Neuronal stem cell (in vitro differentiated cells): ENCODE measurements at regions not wholly inside any gene's neighbourhood (a gene's known extent, or its start where the extent isn't known, plus 50 kb on each side); places are given as distances from the start of the nearest gene placed in this dataset.

Experiments
- DNase-seq: peaks from one replicate; pipeline ENCODE4 v3.0.0-alpha.2; 2013; ENCODE audit warnings: low spot score
- H2AFZ ChIP-seq: one replicate; pipeline ENCODE4 v1.6.1; 2013; ENCODE audit warnings: mild to moderate bottlenecking, low read length, inconsistent platforms
- H2AK5ac ChIP-seq: 2 replicates; pipeline ENCODE4 v1.6.1; 2013; ENCODE audit warnings: low read depth, mild to moderate bottlenecking, inconsistent platforms, low read length, moderate library complexity, mixed read lengths
- H2BK120ac ChIP-seq: 2 replicates; pipeline ENCODE4 v1.6.1; 2013; ENCODE audit warnings: low read depth, mild to moderate bottlenecking, inconsistent platforms, low read length, moderate library complexity, mixed read lengths
- H2BK12ac ChIP-seq: one replicate; pipeline ENCODE4 v1.6.1; 2013; ENCODE audit warnings: low read length, inconsistent platforms
- H2BK15ac ChIP-seq: 2 replicates; pipeline ENCODE4 v1.6.1; 2013; ENCODE audit warnings: mild to moderate bottlenecking, low read length, inconsistent platforms, mixed read lengths
- H2BK5ac ChIP-seq: one replicate; pipeline ENCODE4 v1.6.1; 2013; ENCODE audit warnings: inconsistent platforms, mild to moderate bottlenecking, low read length, moderate library complexity
- H3K14ac ChIP-seq: one replicate; pipeline ENCODE4 v1.6.1; 2013; ENCODE audit warnings: low read length, inconsistent platforms
- H3K18ac ChIP-seq: 2 replicates; pipeline ENCODE4 v1.6.1; 2013; ENCODE audit warnings: low read length, inconsistent platforms
- H3K23ac ChIP-seq: 2 replicates; pipeline ENCODE4 v1.6.1; 2013; ENCODE audit warnings: low read depth, mild to moderate bottlenecking, mixed read lengths, low read length, inconsistent platforms; ENCODE audit not compliant: poor library complexity
- H3K27ac ChIP-seq: replicated peaks from 3 replicates; pipeline ENCODE4 v1.5.1; 2013; ENCODE audit warnings: low read length, inconsistent platforms
- H3K27me3 ChIP-seq, 3 experiments: 2 replicates each; pipeline ENCODE4 v1.6.1; 2013; ENCODE audit warnings: low read length in 3 of 3, mild to moderate bottlenecking in 2 of 3, inconsistent platforms in 1 of 3, low read depth in 1 of 3, mixed read lengths in 1 of 3, moderate library complexity in 1 of 3; ENCODE audit not compliant: control insufficient read depth in 3 of 3, insufficient read depth in 3 of 3
- H3K36me3 ChIP-seq, 2 donors: replicated peaks in 1 of 2; 2 replicates each; pipeline ENCODE4 v1.6.1; 2013; ENCODE audit warnings: low read length in 2 of 2; ENCODE audit not compliant: control insufficient read depth in 2 of 2, insufficient read depth in 2 of 2
- H3K4ac ChIP-seq: 2 replicates; pipeline ENCODE4 v1.6.1; 2013; ENCODE audit warnings: inconsistent platforms, mild to moderate bottlenecking, low read length, moderate library complexity
- H3K4me1 ChIP-seq, 2 donors: 1 replicate in 1 of 2; 2 replicates in 1 of 2; pipeline ENCODE4 v1.6.1; 2013; ENCODE audit warnings: low read length in 2 of 2, low read depth in 1 of 2; ENCODE audit not compliant: control insufficient read depth in 2 of 2, insufficient read depth in 1 of 2
- H3K4me2 ChIP-seq: one replicate; pipeline ENCODE4 v1.6.1; 2013; ENCODE audit warnings: mild to moderate bottlenecking, low read length, inconsistent platforms; ENCODE audit not compliant: insufficient read depth, poor library complexity, severe bottlenecking
- H3K4me3 ChIP-seq, 2 donors: 2 replicates each; pipeline ENCODE4 v1.5.1; 2013; ENCODE audit warnings: low read length in 2 of 2, mild to moderate bottlenecking in 2 of 2, inconsistent platforms in 1 of 2, moderate library complexity in 1 of 2
- H3K79me1 ChIP-seq: one replicate; pipeline ENCODE4 v1.6.1; 2013; ENCODE audit warnings: low read depth, mild to moderate bottlenecking, inconsistent platforms, low read length, moderate library complexity
- H3K9ac ChIP-seq: one replicate; pipeline ENCODE4 v1.6.1; 2013; ENCODE audit warnings: mild to moderate bottlenecking, low read depth, low read length, inconsistent platforms; ENCODE audit not compliant: poor library complexity
- H3K9me3 ChIP-seq, 2 donors: replicated peaks in 1 of 2; 2 replicates each; pipeline versions ENCODE3 to v1.6.1; 2013; ENCODE audit warnings: low read length in 2 of 2, mild to moderate bottlenecking in 2 of 2, inconsistent platforms in 1 of 2, low read depth in 1 of 2, mixed read lengths in 1 of 2, moderate library complexity in 1 of 2; ENCODE audit not compliant: control insufficient read depth in 2 of 2, insufficient read depth in 1 of 2
- H4K8ac ChIP-seq: one replicate; pipeline ENCODE4 v1.6.1; 2013; ENCODE audit warnings: low read depth, mild to moderate bottlenecking, inconsistent platforms, low read length, moderate library complexity
- H4K91ac ChIP-seq: one replicate; pipeline ENCODE4 v1.6.1; 2013; ENCODE audit warnings: low read length, low read depth, mild to moderate bottlenecking, inconsistent platforms; ENCODE audit not compliant: poor library complexity
- WGBS, 2 donors: extraction: QIAGEN DNeasy Blood & Tissue Kit; methylation state at CpG; one replicate each; pipeline ENCODE4 v1.1.7; 2013; ENCODE audit warnings: missing lambda C conversion rate in 2 of 2, mixed read lengths in 1 of 2; ENCODE audit not compliant: insufficient read length in 2 of 2, insufficient replicate concordance in 1 of 2; ENCODE audit errors: extremely low coverage in 2 of 2; 5-methylcytosine and 5-hydroxymethylcytosine counted together

DNA sequence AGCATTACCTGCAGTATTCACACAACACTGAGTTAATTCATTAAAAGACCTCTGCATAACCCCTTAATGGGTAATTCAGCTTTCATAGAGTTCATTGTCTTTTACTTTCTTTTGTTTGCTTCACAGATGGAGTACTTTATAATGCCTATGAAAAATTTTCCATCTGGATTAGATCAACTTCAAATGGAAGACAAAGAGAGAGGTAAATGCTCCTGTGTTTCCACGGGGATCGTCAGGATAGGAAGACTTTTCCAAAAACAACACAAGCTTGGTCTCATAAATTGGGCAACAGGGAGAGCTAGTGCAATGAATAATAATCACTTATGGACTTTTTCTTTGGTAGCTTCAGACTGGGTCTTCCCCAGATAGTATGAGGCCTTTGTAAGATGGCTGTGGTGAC lies 100.7 kb downstream of the ICOS start:
- Histone ChIP-seq H3K27ac (no peak overlapping the region), H2BK5ac (no peak overlapping the region), H2BK15ac (no peak overlapping the region), H2AK5ac (no peak overlapping the region), H3K4me2 (no peak overlapping the region), H3K18ac (no peak overlapping the region), H3K14ac (no peak overlapping the region), H2BK120ac (no peak overlapping the region), H2AFZ (no peak overlapping the region), H3K4me3 (no peak overlapping the region), H3K4ac (no peak overlapping the region), H3K4me1 (no peaks in the 10 kb centered on the region), H3K27me3 (peaks cover 0 to 18% (median 0%) of the 10 kb centered on the region in 3 experiments), H3K9me3 (no peaks in the 10 kb centered on the region), H4K91ac (no peak overlapping the region), H2BK12ac (no peak overlapping the region), H3K79me1 (no peaks in the 10 kb centered on the region), H3K23ac (no peak overlapping the region), H3K36me3 (no peaks in the 10 kb centered on the region), H4K8ac (no peak overlapping the region), H3K9ac (no peak overlapping the region)
- no peak for DNase-seq
- WGBS, 2 donors: no CpG with 5 or more reads among the region's 2 CpGs

DNA sequence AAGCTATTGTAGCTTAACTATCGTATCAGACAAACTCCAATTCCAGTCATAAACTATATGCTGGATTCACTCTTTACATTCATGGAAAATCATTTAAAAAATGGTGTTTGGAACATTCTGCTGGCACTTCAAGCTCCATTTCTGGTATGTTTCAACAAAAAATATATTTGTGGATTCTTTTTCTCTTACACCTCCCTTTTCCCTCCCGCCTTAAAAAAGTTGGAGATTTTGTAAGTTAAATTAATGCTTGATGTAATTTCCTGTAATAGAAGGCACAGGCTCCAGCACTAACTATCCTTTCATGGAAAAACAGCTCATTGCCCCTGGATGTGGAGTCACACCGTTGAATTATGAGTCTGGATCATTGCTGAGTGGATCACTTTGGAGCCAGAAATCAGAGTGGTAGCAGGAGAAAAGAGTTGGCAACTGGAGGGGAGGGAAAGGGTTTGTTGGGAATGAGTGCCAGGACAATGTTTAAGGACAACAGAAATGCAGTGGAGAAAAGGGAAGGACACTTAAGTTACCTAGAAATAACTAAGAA lies 102.8 kb downstream of the ICOS start:
- Histone ChIP-seq H2BK12ac (no peak overlapping the region), H2AFZ (no peak overlapping the region), H4K8ac (no peak overlapping the region), H4K91ac (no peak overlapping the region), H3K9me3 (peaks cover 0 to 1% of the 10 kb centered on the region in 2 donors), H3K27me3 (peaks cover 0 to 18% (median 0%) of the 10 kb centered on the region in 3 experiments), H2BK120ac (no peak overlapping the region), H3K79me1 (no peaks in the 10 kb centered on the region), H3K27ac (no peak overlapping the region), H3K9ac (no peak overlapping the region), H2AK5ac (no peak overlapping the region), H3K4me1 (no peaks in the 10 kb centered on the region), H3K36me3 (no peaks in the 10 kb centered on the region), H2BK5ac (no peak overlapping the region), H3K4me2 (no peak overlapping the region), H3K4ac (no peak overlapping the region), H3K18ac (no peak overlapping the region), H3K14ac (no peak overlapping the region), H2BK15ac (no peak overlapping the region), H3K23ac (no peak overlapping the region), H3K4me3 (no peak overlapping the region)
- no peak for DNase-seq
- WGBS, 2 donors: no CpG with 5 or more reads among the region's 3 CpGs

DNA sequence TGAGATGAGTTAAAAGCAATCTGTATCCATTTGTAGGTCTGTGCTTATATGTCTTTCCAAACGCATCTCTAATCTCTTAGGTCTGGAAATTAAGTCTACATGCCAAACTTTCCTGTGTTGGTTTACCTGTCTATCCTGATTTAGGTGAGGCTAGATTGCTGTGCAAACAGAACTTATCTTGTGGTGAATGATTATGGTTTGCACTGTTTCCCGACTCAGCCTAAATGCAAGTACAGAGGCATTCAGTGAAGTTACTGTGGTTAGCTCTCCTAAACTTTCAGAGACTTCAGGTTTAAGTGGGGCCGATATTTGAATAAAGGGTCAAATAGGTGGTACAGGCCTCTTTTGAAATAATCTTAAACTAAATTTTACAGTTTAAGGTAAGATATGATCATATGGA lies 103.5 kb downstream of the ICOS start:
- no peak overlapping the region for H3K4ac ChIP-seq
- DNase-seq: no peak
- no peaks in the 10 kb centered on the region for H3K79me1 ChIP-seq
- no peak overlapping the region for H2AK5ac ChIP-seq
- H3K9me3 ChIP-seq: peaks cover 0 to 1% of the 10 kb centered on the region in 2 donors
- no CpG with 5 or more reads among the region's 3 CpGs for WGBS, 2 donors
- peaks cover 0 to 18% (median 0%) of the 10 kb centered on the region in 3 experiments for H3K27me3 ChIP-seq
- H3K4me1 ChIP-seq: no peaks in the 10 kb centered on the region
- no peak overlapping the region for H2BK120ac ChIP-seq
- no peak overlapping the region for H2BK5ac ChIP-seq
- H2AFZ ChIP-seq: no peak overlapping the region
- H4K91ac ChIP-seq: no peak overlapping the region
- H3K4me2 ChIP-seq: no peak overlapping the region
- no peak overlapping the region for H3K14ac ChIP-seq
- no peak overlapping the region for H3K18ac ChIP-seq
- no peak overlapping the region for H3K27ac ChIP-seq
- H2BK15ac ChIP-seq: no peak overlapping the region
- H3K9ac ChIP-seq: no peak overlapping the region
- no peaks in the 10 kb centered on the region for H3K36me3 ChIP-seq
- H3K23ac ChIP-seq: no peak overlapping the region
- H2BK12ac ChIP-seq: no peak overlapping the region
- H4K8ac ChIP-seq: no peak overlapping the region
- H3K4me3 ChIP-seq: no peak overlapping the region

DNA sequence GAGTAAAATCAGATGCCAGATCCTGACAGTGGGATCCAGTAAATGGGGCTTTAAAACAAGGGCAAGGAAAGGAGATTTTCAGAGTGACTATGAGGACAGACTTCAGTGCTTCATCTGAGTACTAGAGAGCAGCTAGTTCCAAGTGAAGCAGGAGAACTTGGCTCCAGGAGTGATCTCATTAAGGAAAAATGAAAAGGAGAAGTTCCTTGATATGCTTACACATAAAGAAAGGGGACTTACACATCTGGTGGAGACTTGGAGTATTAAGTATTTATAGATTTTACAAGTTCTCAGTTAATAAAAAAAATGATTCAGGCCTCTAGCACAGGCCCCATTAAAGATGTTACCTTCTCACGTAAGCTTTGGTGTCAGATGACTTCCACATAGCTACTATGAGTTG lies 105.8 kb downstream of the ICOS start:
- Histone ChIP-seq H3K18ac (no peak overlapping the region), H2BK15ac (no peak overlapping the region), H2AK5ac (no peak overlapping the region), H3K4ac (no peak overlapping the region), H3K4me1 (peaks cover 0 to 3% of the 10 kb centered on the region in 2 donors), H3K9ac (no peak overlapping the region), H3K9me3 (peaks cover 0 to 1% of the 10 kb centered on the region in 2 donors), H2BK5ac (no peak overlapping the region), H3K4me2 (no peak overlapping the region), H3K23ac (no peak overlapping the region), H3K27me3 (peaks cover 0 to 18% (median 0%) of the 10 kb centered on the region in 3 experiments), H4K91ac (no peak overlapping the region), H3K27ac (no peak overlapping the region), H3K79me1 (no peaks in the 10 kb centered on the region), H3K4me3 (no peak overlapping the region), H4K8ac (no peak overlapping the region), H2BK12ac (no peak overlapping the region), H3K14ac (no peak overlapping the region), H2AFZ (no peak overlapping the region), H3K36me3 (no peaks in the 10 kb centered on the region), H2BK120ac (no peak overlapping the region)
- DNase-seq: no peak
- no CpG with 5 or more reads among the region's 1 CpG for WGBS, 2 donors
